Tibial artery (tissue), 4 donors: ENCODE measurements at regions not wholly inside any gene's neighbourhood (a gene's known extent, or its start where the extent isn't known, plus 50 kb on each side); places are given as distances from the start of the nearest gene placed in this dataset.

Experiments used
- DNase-seq, 2 donors: peaks; one replicate each; pipeline ENCODE4 v3.0.0-alpha.2; 2019
- H3K27ac ChIP-seq, 2 donors: fragments of 200-600 bp; sonication (generic) in 1 of 2; 1 replicate in 1 of 2; 2 replicates in 1 of 2; pipeline ENCODE4 v1.5.1; 2018 to 2019; ENCODE audit warnings: mild to moderate bottlenecking in 1 of 2
- H3K27me3 ChIP-seq, 2 donors: fragments of 200-600 bp; sonication (generic) in 1 of 2; one replicate each; pipeline versions ENCODE4 v1.5.1 to v1.6.0; 2016 to 2019
- H3K36me3 ChIP-seq, 3 donors: fragments of 200-600 bp; sonication (generic) in 2 of 3; one replicate each; pipeline ENCODE4 v1.5.1; 2016 to 2019; ENCODE audit warnings: mild to moderate bottlenecking in 2 of 3
- H3K4me1 ChIP-seq, 4 donors: fragments of 200-600 bp; sonication (generic) in 2 of 4; 1 replicate in 3 of 4; 2 replicates in 1 of 4; pipeline ENCODE4 v1.5.1; 2016 to 2019
- H3K4me3 ChIP-seq, 2 donors: fragments of 200-600 bp; sonication (generic) in 1 of 2; 1 replicate in 1 of 2; 2 replicates in 1 of 2; pipeline ENCODE4 v1.5.1; 2018 to 2019; ENCODE audit warnings: mild to moderate bottlenecking in 2 of 2
- H3K9me3 ChIP-seq, 3 donors: fragments of 200-600 bp; sonication (generic) in 1 of 3; one replicate each; pipeline ENCODE4 v1.5.1; 2016 to 2019
- CTCF ChIP-seq, 2 experiments: fragments of 200-600 bp in 1 of 2; fragments of 450-650 bp in 1 of 2; IDR thresholded peaks; one replicate each; pipeline ENCODE4 v1.5.1; 2017 to 2019; ENCODE audit warnings: antibody characterized with exemption in 2 of 2, mild to moderate bottlenecking in 1 of 2, moderate library complexity in 1 of 2
- intact Hi-C: fragments of 100-400 bp; cut with DNase I; formaldehyde crosslinking; loops from one replicate; pipeline ENCODE4 v1.15.0; 2023; ENCODE audit warnings: low total_unique reads

- intact Hi-C loops = no loop called here
- TF ChIP-seq CTCF (IDR thresholded peaks at IDR 0.05) = no peak
- Histone ChIP-seq H3K4me3 (no peak overlapping the region), H3K4me1 (peaks cover 0 to 24% (median 4%) of the 10 kb centered on the region in 4 donors), H3K27me3 (no peaks in the 10 kb centered on the region), H3K36me3 (no peaks in the 10 kb centered on the region), H3K27ac (no peak overlapping the region), H3K9me3 (no peaks in the 10 kb centered on the region)
- no peak for DNase-seq
These were observed 84.2 kb upstream of the ARMC2 start for GRCh38 chr6:108763931-108764579.

- intact Hi-C loops = no loop called here
- no peak for DNase-seq
- no peaks in the 10 kb centered on the region for H3K9me3 ChIP-seq
- peaks cover 0 to 24% (median 4%) of the 10 kb centered on the region in 4 donors for H3K4me1 ChIP-seq
- H3K4me3 ChIP-seq = no peak overlapping the region
- no peak overlapping the region for H3K27ac ChIP-seq
- no peaks in the 10 kb centered on the region for H3K36me3 ChIP-seq
- TF ChIP-seq CTCF (IDR thresholded peaks at IDR 0.05) = no peak
- no peaks in the 10 kb centered on the region for H3K27me3 ChIP-seq
These were observed 83.7 kb upstream of the ARMC2 start for GRCh38 chr6:108764580-108764950.

- no peaks in the 10 kb centered on the region for H3K36me3 ChIP-seq
- no peaks in the 10 kb centered on the region for H3K27me3 ChIP-seq
- no peak for DNase-seq
- H3K4me3 ChIP-seq = no peak overlapping the region
- H3K4me1 ChIP-seq = peaks cover 0 to 19% (median 4%) of the 10 kb centered on the region in 4 donors
- H3K9me3 ChIP-seq = no peaks in the 10 kb centered on the region
- no peak overlapping the region for H3K27ac ChIP-seq
- intact Hi-C loops = no loop called here
- TF ChIP-seq CTCF (IDR thresholded peaks at IDR 0.05) = no peak
These were observed 82.7 kb upstream of the ARMC2 start for GRCh38 chr6:108765495-108765894.

- intact Hi-C loops = no loop called here
- Histone ChIP-seq H3K27ac (no peak overlapping the region), H3K9me3 (no peaks in the 10 kb centered on the region), H3K4me1 (peaks cover 0 to 12% (median 4%) of the 10 kb centered on the region in 4 donors), H3K27me3 (no peaks in the 10 kb centered on the region), H3K36me3 (no peaks in the 10 kb centered on the region), H3K4me3 (no peak overlapping the region)
- TF ChIP-seq CTCF (IDR thresholded peaks at IDR 0.05) = no peak
- no peak for DNase-seq
These were observed 81.8 kb upstream of the ARMC2 start for GRCh38 chr6:108766419-108766818.

- no peaks in the 10 kb centered on the region for H3K36me3 ChIP-seq
- TF ChIP-seq CTCF (IDR thresholded peaks at IDR 0.05) = no peak
- no peak overlapping the region for H3K27ac ChIP-seq
- intact Hi-C loops = no loop called here
- H3K4me1 ChIP-seq = peaks cover 0 to 12% (median 4%) of the 10 kb centered on the region in 4 donors
- H3K4me3 ChIP-seq = no peak overlapping the region
- no peaks in the 10 kb centered on the region for H3K27me3 ChIP-seq
- no peak for DNase-seq
- no peaks in the 10 kb centered on the region for H3K9me3 ChIP-seq
These were observed 81.3 kb upstream of the ARMC2 start for GRCh38 chr6:108766886-108767285.
